Endothelial cell (in vitro differentiated cells): ENCODE measurements at regions not wholly inside any gene's neighbourhood (a gene's known extent, or its start where the extent isn't known, plus 50 kb on each side); places are given as distances from the start of the nearest gene placed in this dataset.

Experiments used
- DNase-seq: peaks from one replicate; pipeline ENCODE4 v3.0.0; 2021; ENCODE audit warnings: low spot score
- H3K27ac Mint-ChIP-seq: one replicate; pipeline ENCODE4 v1.8.0; 2021; ENCODE audit warnings: mixed read lengths, inconsistent platforms; ENCODE audit not compliant: unreplicated experiment
- H3K27me3 Mint-ChIP-seq: one replicate; pipeline ENCODE4 v1.8.0; 2021; ENCODE audit warnings: mild to moderate bottlenecking, moderate library complexity, mixed read lengths, inconsistent platforms; ENCODE audit not compliant: unreplicated experiment
- H3K36me3 Mint-ChIP-seq: one replicate; pipeline ENCODE4 v1.8.0; 2021; ENCODE audit warnings: mild to moderate bottlenecking, low read depth, mixed read lengths, inconsistent platforms; ENCODE audit not compliant: unreplicated experiment
- H3K4me1 Mint-ChIP-seq: one replicate; pipeline ENCODE4 v1.8.0; 2021; ENCODE audit warnings: mild to moderate bottlenecking, mixed read lengths, inconsistent platforms; ENCODE audit not compliant: unreplicated experiment
- H3K4me3 Mint-ChIP-seq: one replicate; pipeline ENCODE4 v1.8.0; 2021; ENCODE audit warnings: mild to moderate bottlenecking, mixed read lengths, inconsistent platforms; ENCODE audit not compliant: unreplicated experiment
- H3K9me3 Mint-ChIP-seq: one replicate; pipeline ENCODE4 v1.8.0; 2021; ENCODE audit warnings: mixed read lengths, inconsistent platforms; ENCODE audit not compliant: unreplicated experiment
- TF ChIP-seq, protein P1 (sequence below): fragments of 200-600 bp; sonication (generic); IDR thresholded peaks from one replicate; pipeline ENCODE4 v1.5.0; 2021; ENCODE audit warnings: antibody characterized with exemption; ENCODE audit not compliant: unreplicated experiment

- no peaks in the 10 kb centered on the region for H3K4me1 Mint-ChIP-seq
- H3K4me3 Mint-ChIP-seq, result no peak overlapping the region
- no peak for DNase-seq
- no peak overlapping the region for H3K27ac Mint-ChIP-seq
- peaks cover 2% of the 10 kb centered on the region for H3K27me3 Mint-ChIP-seq
- H3K9me3 Mint-ChIP-seq, result no peaks in the 10 kb centered on the region
- TF ChIP-seq, protein P1, sequence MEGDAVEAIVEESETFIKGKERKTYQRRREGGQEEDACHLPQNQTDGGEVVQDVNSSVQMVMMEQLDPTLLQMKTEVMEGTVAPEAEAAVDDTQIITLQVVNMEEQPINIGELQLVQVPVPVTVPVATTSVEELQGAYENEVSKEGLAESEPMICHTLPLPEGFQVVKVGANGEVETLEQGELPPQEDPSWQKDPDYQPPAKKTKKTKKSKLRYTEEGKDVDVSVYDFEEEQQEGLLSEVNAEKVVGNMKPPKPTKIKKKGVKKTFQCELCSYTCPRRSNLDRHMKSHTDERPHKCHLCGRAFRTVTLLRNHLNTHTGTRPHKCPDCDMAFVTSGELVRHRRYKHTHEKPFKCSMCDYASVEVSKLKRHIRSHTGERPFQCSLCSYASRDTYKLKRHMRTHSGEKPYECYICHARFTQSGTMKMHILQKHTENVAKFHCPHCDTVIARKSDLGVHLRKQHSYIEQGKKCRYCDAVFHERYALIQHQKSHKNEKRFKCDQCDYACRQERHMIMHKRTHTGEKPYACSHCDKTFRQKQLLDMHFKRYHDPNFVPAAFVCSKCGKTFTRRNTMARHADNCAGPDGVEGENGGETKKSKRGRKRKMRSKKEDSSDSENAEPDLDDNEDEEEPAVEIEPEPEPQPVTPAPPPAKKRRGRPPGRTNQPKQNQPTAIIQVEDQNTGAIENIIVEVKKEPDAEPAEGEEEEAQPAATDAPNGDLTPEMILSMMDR, result no peak
- H3K36me3 Mint-ChIP-seq, result peaks cover 4% of the 10 kb centered on the region
These were observed 144.4 kb downstream of the ZNF674 start for GRCh38 chrX:46400530-46401443.

- Mint-ChIP-seq H3K36me3 (peaks cover 4% of the 10 kb centered on the region), H3K4me3 (no peak overlapping the region), H3K27me3 (peaks cover 2% of the 10 kb centered on the region), H3K27ac (no peak overlapping the region), H3K9me3 (no peaks in the 10 kb centered on the region), H3K4me1 (no peaks in the 10 kb centered on the region)
- TF ChIP-seq, protein P1, result no peak
- no peak for DNase-seq
These were observed 146.3 kb downstream of the ZNF674 start for GRCh38 chrX:46398874-46399273.

DNA sequence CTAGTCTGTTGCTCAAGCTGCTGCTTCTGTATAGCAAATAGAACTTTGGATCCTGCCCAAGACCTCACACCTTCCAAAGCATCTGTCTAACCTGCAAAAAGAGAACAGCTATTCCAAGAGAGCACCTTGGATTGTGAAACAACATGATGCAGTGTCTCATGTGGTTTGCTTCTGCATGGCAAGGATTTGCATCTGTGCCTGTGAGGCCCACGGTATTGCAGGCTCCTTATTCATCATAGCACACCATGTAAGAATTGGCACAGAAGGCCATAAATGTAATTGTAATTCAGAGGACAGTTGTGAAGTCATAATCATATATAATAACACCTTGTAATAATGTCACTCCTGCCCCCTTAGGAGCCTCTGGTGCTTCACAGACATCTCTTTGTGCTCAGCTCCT lies 147.1 kb downstream of the ZNF674 start:
- no peaks in the 10 kb centered on the region for H3K9me3 Mint-ChIP-seq
- H3K36me3 Mint-ChIP-seq, result peaks cover 4% of the 10 kb centered on the region
- H3K27me3 Mint-ChIP-seq, result peaks cover 2% of the 10 kb centered on the region
- H3K4me1 Mint-ChIP-seq, result no peaks in the 10 kb centered on the region
- no peak for DNase-seq
- TF ChIP-seq, protein P1, result no peak
- H3K4me3 Mint-ChIP-seq, result no peak overlapping the region
- no peak overlapping the region for H3K27ac Mint-ChIP-seq

- H3K27ac Mint-ChIP-seq, result no peak overlapping the region
- no peaks in the 10 kb centered on the region for H3K9me3 Mint-ChIP-seq
- no peak overlapping the region for H3K4me3 Mint-ChIP-seq
- H3K36me3 Mint-ChIP-seq, result no peaks in the 10 kb centered on the region
- H3K27me3 Mint-ChIP-seq, result no peaks in the 10 kb centered on the region
- TF ChIP-seq, protein P1, result no peak
- DNase-seq, result no peak
- no peaks in the 10 kb centered on the region for H3K4me1 Mint-ChIP-seq
These were observed 158.7 kb downstream of the ZNF674 start for GRCh38 chrX:46386511-46386910.

GRCh38 chrX:46383006-46383405 lies 162.2 kb downstream of the ZNF674 start:
- H3K27ac Mint-ChIP-seq, result no peak overlapping the region
- DNase-seq, result no peak
- H3K4me1 Mint-ChIP-seq, result no peaks in the 10 kb centered on the region
- TF ChIP-seq, protein P1, result no peak
- peaks cover 3% of the 10 kb centered on the region for H3K36me3 Mint-ChIP-seq
- no peaks in the 10 kb centered on the region for H3K9me3 Mint-ChIP-seq
- no peak overlapping the region for H3K4me3 Mint-ChIP-seq
- no peaks in the 10 kb centered on the region for H3K27me3 Mint-ChIP-seq
